ENCODE measurements at regions not wholly inside any gene's neighbourhood (a gene's known extent, or its start where the extent isn't known, plus 50 kb on each side); places are given as distances from the start of the nearest gene placed in this dataset.

DNA sequence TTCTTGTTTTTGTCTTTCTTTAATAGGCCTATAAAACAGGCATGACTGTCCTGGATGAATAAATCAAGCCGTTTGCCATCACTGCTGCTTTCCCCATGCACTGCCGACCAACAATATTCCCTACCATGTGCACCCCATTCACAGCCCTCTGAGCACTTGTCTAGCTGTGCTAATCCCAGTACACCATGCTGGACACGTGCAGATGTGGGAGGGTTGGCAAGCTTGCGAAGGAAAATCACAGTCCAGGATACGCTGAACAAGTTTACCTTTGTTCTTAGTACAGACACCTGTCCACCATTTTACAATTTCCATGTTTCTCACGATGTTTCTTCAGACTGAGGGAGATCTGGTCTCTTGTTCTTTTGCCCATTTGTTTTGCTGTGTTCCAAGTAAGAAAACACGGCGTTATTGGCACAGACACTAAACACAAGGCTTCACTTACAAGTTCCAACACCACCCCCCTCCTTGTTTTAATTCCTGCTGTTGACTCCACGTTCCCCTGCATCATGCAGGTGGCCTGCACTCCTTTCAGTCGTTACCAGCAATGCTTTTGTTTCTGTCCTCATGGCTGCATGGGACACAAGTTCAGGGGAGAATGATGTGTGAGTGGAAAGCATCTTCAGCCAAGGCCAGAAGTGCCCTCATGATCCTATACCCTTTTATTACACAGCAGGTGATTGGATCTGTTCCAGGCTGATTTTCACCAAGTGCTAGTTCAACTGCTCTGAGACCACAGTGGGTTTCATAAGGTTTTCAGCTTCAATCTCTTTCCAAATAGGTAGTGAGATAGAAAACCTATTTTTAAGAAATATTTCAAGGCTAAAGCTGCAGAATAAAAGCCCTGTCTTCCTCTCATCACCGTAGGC, 608.9 kb downstream of the IRX1 start:
- H3K27me3 ChIP-seq (replicated peaks; ENCODE audit: insufficient read depth): no peaks in the 10 kb centered on the region
- no peaks in the 10 kb centered on the region for H3K4me1 ChIP-seq (replicated peaks)
- H3K27ac ChIP-seq: no peak overlapping the region
- H3K9me3 ChIP-seq: no peaks in the 10 kb centered on the region
- no peaks in the 10 kb centered on the region for H3K36me3 ChIP-seq
- 17% methylated on average over 11 of the region's 11 CpGs for WGBS
- H3K4me3 ChIP-seq: no peak overlapping the region
- peak; percentile 18 for TF ChIP-seq POLR2AphosphoS5 (IDR thresholded peaks at IDR 0.05)
- TF ChIP-seq, protein P1, sequence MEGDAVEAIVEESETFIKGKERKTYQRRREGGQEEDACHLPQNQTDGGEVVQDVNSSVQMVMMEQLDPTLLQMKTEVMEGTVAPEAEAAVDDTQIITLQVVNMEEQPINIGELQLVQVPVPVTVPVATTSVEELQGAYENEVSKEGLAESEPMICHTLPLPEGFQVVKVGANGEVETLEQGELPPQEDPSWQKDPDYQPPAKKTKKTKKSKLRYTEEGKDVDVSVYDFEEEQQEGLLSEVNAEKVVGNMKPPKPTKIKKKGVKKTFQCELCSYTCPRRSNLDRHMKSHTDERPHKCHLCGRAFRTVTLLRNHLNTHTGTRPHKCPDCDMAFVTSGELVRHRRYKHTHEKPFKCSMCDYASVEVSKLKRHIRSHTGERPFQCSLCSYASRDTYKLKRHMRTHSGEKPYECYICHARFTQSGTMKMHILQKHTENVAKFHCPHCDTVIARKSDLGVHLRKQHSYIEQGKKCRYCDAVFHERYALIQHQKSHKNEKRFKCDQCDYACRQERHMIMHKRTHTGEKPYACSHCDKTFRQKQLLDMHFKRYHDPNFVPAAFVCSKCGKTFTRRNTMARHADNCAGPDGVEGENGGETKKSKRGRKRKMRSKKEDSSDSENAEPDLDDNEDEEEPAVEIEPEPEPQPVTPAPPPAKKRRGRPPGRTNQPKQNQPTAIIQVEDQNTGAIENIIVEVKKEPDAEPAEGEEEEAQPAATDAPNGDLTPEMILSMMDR (IDR thresholded peaks at IDR 0.05): no peak
- DNase-seq (ENCODE audit: low spot score): no peak
- intact Hi-C loops (cut with DNase I): loop anchor here (10.0 kb wide), 1 partner anchor 180 kb away; no protein-coding TSS in a partner anchor

DNA sequence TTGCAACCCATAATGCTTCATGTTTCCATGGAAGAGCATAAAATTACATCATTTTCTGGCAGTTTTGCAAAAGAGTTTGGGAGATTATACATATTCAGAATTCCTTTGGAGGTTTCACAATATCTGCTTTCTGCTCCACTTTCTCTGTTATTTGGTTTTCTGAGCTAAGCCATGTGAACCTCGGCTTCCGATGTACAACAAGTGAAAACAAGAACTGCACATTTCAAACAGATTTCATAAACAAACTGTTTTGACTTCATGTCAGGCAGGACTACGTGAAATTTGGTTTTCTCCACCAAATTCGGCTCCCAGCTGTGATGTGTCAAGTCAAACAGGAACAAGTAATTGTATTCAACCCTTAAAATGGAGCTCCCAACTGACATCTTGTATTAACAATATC, 609.8 kb downstream of the IRX1 start:
- Histone ChIP-seq H3K4me3 (no peak overlapping the region), H3K36me3 (no peaks in the 10 kb centered on the region), H3K4me1 (replicated peaks) (no peaks in the 10 kb centered on the region), H3K27me3 (replicated peaks; ENCODE audit: insufficient read depth) (no peaks in the 10 kb centered on the region), H3K9me3 (no peaks in the 10 kb centered on the region), H3K27ac (no peak overlapping the region)
- 68% methylated on average over 4 of the region's 4 CpGs for WGBS
- no peak for DNase-seq (ENCODE audit: low spot score)
- intact Hi-C loops (cut with DNase I): loop anchor here (10.0 kb wide), 1 partner anchor 181 kb away; no protein-coding TSS in a partner anchor
- TF ChIP-seq, protein P1 (IDR thresholded peaks at IDR 0.05): no peak
- no peak for TF ChIP-seq POLR2A (IDR thresholded peaks at IDR 0.05)
- TF ChIP-seq POLR2AphosphoS5 (IDR thresholded peaks at IDR 0.05): no peak

DNA sequence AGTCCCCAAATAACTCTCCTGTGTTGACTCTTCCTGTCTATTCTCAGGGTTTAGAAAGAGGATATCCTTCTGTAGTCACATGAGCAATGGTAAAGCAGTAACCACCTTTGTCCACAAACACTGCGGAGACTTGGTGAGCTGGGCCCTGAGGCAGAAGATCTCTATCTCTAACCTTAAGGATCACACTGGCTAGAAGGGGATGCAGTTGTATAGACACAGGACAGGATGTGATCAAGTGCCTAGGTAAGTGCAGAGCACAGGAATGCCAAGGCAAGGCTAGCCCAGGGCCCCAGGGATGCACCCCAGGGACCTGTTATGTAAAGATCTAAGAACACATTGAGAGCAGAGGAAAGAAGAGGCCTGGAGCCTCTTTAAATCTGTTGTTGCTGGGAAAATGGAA, 610.5 kb downstream of the IRX1 start:
- Histone ChIP-seq H3K27ac (no peak overlapping the region), H3K4me3 (no peak overlapping the region), H3K4me1 (replicated peaks) (no peaks in the 10 kb centered on the region), H3K9me3 (no peaks in the 10 kb centered on the region), H3K27me3 (replicated peaks; ENCODE audit: insufficient read depth) (no peaks in the 10 kb centered on the region), H3K36me3 (no peaks in the 10 kb centered on the region)
- WGBS: 76% methylated on average over 1 of the region's 1 CpG
- DNase-seq (ENCODE audit: low spot score): no peak
- intact Hi-C loops (cut with DNase I): loop anchor here (10.0 kb wide), 1 partner anchor 181 kb away; no protein-coding TSS in a partner anchor
- TF ChIP-seq, protein P1 (IDR thresholded peaks at IDR 0.05): no peak
- TF ChIP-seq POLR2A (IDR thresholded peaks at IDR 0.05) (no peak), POLR2AphosphoS5 (IDR thresholded peaks at IDR 0.05) (no peak)

GRCh38 chr5:4207486-4207885, 611.9 kb downstream of the IRX1 start:
- H3K4me3 ChIP-seq: no peak overlapping the region
- TF ChIP-seq, protein P1 (IDR thresholded peaks at IDR 0.05): no peak
- TF ChIP-seq POLR2AphosphoS5 (IDR thresholded peaks at IDR 0.05) (no peak), POLR2A (IDR thresholded peaks at IDR 0.05) (no peak)
- no peaks in the 10 kb centered on the region for H3K27me3 ChIP-seq (replicated peaks; ENCODE audit: insufficient read depth)
- WGBS: 93% methylated on average over 20 of the region's 20 CpGs
- H3K9me3 ChIP-seq: no peaks in the 10 kb centered on the region
- no peak overlapping the region for H3K27ac ChIP-seq
- H3K36me3 ChIP-seq: no peaks in the 10 kb centered on the region
- intact Hi-C loops (cut with DNase I): loop anchor here (10.0 kb wide), 1 partner anchor 183 kb away; no protein-coding TSS in a partner anchor
- no peaks in the 10 kb centered on the region for H3K4me1 ChIP-seq (replicated peaks)
- no peak for DNase-seq (ENCODE audit: low spot score)

- WGBS: 93% methylated on average over 2 of the region's 2 CpGs
- no peaks in the 10 kb centered on the region for H3K36me3 ChIP-seq
- intact Hi-C loops (cut with DNase I): loop anchor here (10.0 kb wide), 1 partner anchor 184 kb away; no protein-coding TSS in a partner anchor
- DNase-seq (ENCODE audit: low spot score): no peak
- no peaks in the 10 kb centered on the region for H3K4me1 ChIP-seq (replicated peaks)
- H3K9me3 ChIP-seq: no peaks in the 10 kb centered on the region
- TF ChIP-seq POLR2AphosphoS5 (IDR thresholded peaks at IDR 0.05): no peak
- H3K4me3 ChIP-seq: no peak overlapping the region
- no peak overlapping the region for H3K27ac ChIP-seq
- H3K27me3 ChIP-seq (replicated peaks; ENCODE audit: insufficient read depth): no peaks in the 10 kb centered on the region
Measured at GRCh38 chr5:4208537-4208936, 612.9 kb downstream of the IRX1 start.

Data from prostate gland (tissue), 2 donors.